Tibial nerve (tissue), 4 donors: ENCODE measurements at regions not wholly inside any gene's neighbourhood (a gene's known extent, or its start where the extent isn't known, plus 50 kb on each side); places are given as distances from the start of the nearest gene placed in this dataset.
"Not testable (repeated sequence)": the region's sequence is repeated elsewhere in the genome, so short reads cannot be mapped to it uniquely, and the experiment has no call there.

Experiments used
- CTCF ChIP-seq, 5 experiments: fragments of 200-600 bp in 3 of 5; fragments of 450-650 bp in 2 of 5; sonication (generic) in 3 of 5; IDR thresholded peaks; one replicate each; pipeline ENCODE4 v1.5.1; 2016 to 2019; ENCODE audit warnings: antibody characterized with exemption in 5 of 5, mild to moderate bottlenecking in 3 of 5, moderate library complexity in 2 of 5
- EP300 ChIP-seq, 2 donors: sonication (generic); formaldehyde crosslinking; IDR thresholded peaks; one replicate each; pipeline ENCODE4 v1.6.1; 2017; ENCODE audit warnings: antibody characterized with exemption in 2 of 2, mild to moderate bottlenecking in 1 of 2
- POLR2A ChIP-seq, 2 donors: fragments of 450-650 bp; IDR thresholded peaks; one replicate each; pipeline ENCODE4 v1.6.1; 2017; ENCODE audit warnings: antibody characterized with exemption in 2 of 2, mild to moderate bottlenecking in 2 of 2, moderate library complexity in 2 of 2

DNA sequence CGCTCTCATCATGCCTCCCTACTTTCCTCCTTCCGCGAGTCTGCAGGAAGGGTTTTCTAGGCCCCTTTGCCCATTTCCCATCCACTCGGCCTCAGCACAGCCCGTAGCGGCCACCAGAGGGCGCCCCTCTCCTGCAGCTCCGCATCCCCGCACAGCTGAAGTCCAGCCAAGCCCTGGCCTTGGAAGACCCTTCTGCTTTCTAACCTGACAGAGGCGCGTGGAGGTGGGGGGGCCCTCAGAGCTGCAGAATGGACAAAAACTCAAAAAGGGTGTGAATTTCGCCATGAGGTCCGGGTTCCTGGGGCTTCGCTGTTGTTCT lies 127.2 kb downstream of the GOLGA8T start:
- not testable (repeated sequence) for TF ChIP-seq CTCF, POLR2A, EP300 (IDR thresholded peaks at IDR 0.05)
